CD14-positive monocyte (primary cell): ENCODE measurements at regions not wholly inside any gene's neighbourhood (a gene's known extent, or its start where the extent isn't known, plus 50 kb on each side); places are given as distances from the start of the nearest gene placed in this dataset.

ENCODE experiments used
- DNase-seq, 3 donors: peaks; one replicate each; pipeline ENCODE4 v3.0.0-alpha.2; 2011 to 2022
- H2AFZ ChIP-seq: 2 replicates; pipeline ENCODE4 v1.6.0; 2012; ENCODE audit warnings: mild to moderate bottlenecking, low read depth, low read length, inconsistent platforms; ENCODE audit not compliant: insufficient read depth, poor library complexity, severe bottlenecking
- H3K27ac ChIP-seq, 2 donors: 1 replicate in 1 of 2; 2 replicates in 1 of 2; pipeline ENCODE4 v1.5.1; 2012 to 2013; ENCODE audit warnings: low read length in 2 of 2, control low read depth in 1 of 2, inconsistent platforms in 1 of 2, low read depth in 1 of 2, mild to moderate bottlenecking in 1 of 2
- H3K27me3 ChIP-seq, 2 donors: one replicate each; pipeline versions ENCODE4 v1.6.0 to v1.6.1; 2011 to 2013; ENCODE audit warnings: low read length in 2 of 2; ENCODE audit not compliant: control insufficient read depth in 2 of 2, insufficient read depth in 2 of 2
- H3K36me3 ChIP-seq, 2 donors: replicated peaks in 1 of 2; 1 replicate in 1 of 2; 2 replicates in 1 of 2; pipeline versions ENCODE4 v1.5.1 to v1.6.1; 2012 to 2013; ENCODE audit warnings: low read length in 2 of 2, control low read depth in 1 of 2, inconsistent platforms in 1 of 2, mild to moderate bottlenecking in 1 of 2; ENCODE audit not compliant: insufficient read depth in 2 of 2, control insufficient read depth in 1 of 2
- H3K4me1 ChIP-seq, 2 donors: 1 replicate in 1 of 2; 2 replicates in 1 of 2; pipeline versions ENCODE4 v1.5.1 to v1.6.1; 2012 to 2013; ENCODE audit warnings: low read length in 2 of 2, control low read depth in 1 of 2, inconsistent platforms in 1 of 2, mild to moderate bottlenecking in 1 of 2, moderate library complexity in 1 of 2; ENCODE audit not compliant: insufficient read depth in 2 of 2, control insufficient read depth in 1 of 2
- H3K4me2 ChIP-seq: replicated peaks from 2 replicates; pipeline ENCODE3; 2012; ENCODE audit warnings: low read length, moderate library complexity, mild to moderate bottlenecking; ENCODE audit not compliant: poor library complexity, severe bottlenecking; ENCODE audit errors: extremely low read depth
- H3K4me3 ChIP-seq, 3 experiments: fragments of 200-600 bp in 1 of 3; sonication (generic) in 1 of 3; replicated peaks in 1 of 3; 1 replicate in 2 of 3; 2 replicates in 1 of 3; pipeline ENCODE4 v1.5.1; 2011 to 2013; ENCODE audit warnings: low read length in 3 of 3, mild to moderate bottlenecking in 3 of 3, control low read depth in 2 of 3, low read depth in 2 of 3, inconsistent platforms in 1 of 3, moderate library complexity in 1 of 3
- H3K79me2 ChIP-seq: 2 replicates; pipeline ENCODE4 v1.6.0; 2012; ENCODE audit warnings: mild to moderate bottlenecking, control low read depth, inconsistent platforms, low read length, moderate library complexity; ENCODE audit not compliant: insufficient read depth
- H3K9ac ChIP-seq: 2 replicates; pipeline ENCODE4 v1.6.0; 2017; ENCODE audit warnings: low read length, mild to moderate bottlenecking; ENCODE audit not compliant: insufficient read depth, poor library complexity, severe bottlenecking
- H3K9me3 ChIP-seq, 2 donors: replicated peaks in 1 of 2; 1 replicate in 1 of 2; 2 replicates in 1 of 2; pipeline versions ENCODE4 v1.5.1 to v1.6.1; 2012 to 2013; ENCODE audit warnings: low read length in 2 of 2, control low read depth in 1 of 2; ENCODE audit not compliant: control insufficient read depth in 1 of 2, insufficient read depth in 1 of 2
- H4K20me1 ChIP-seq: 2 replicates; pipeline ENCODE4 v1.6.0; 2012; ENCODE audit warnings: mild to moderate bottlenecking, low read length, control low read depth, moderate library complexity; ENCODE audit not compliant: insufficient read depth
- H3K27ac Mint-ChIP-seq, 7 donors: one replicate each; pipeline ENCODE4 v1.8.0; 2020; ENCODE audit warnings: mild to moderate bottlenecking in 7 of 7, mixed read lengths in 7 of 7, moderate library complexity in 6 of 7, inconsistent platforms in 2 of 7
- H3K27me3 Mint-ChIP-seq, 3 donors: one replicate each; pipeline ENCODE4 v1.8.0; 2021 to 2022; ENCODE audit warnings: low read depth in 3 of 3, mild to moderate bottlenecking in 3 of 3, mixed read lengths in 3 of 3, moderate library complexity in 3 of 3, inconsistent platforms in 1 of 3
- H3K36me3 Mint-ChIP-seq, 2 donors: one replicate each; pipeline ENCODE4 v1.8.0; 2020; ENCODE audit warnings: mixed read lengths in 2 of 2, inconsistent platforms in 1 of 2, mild to moderate bottlenecking in 1 of 2
- H3K4me1 Mint-ChIP-seq: one replicate; pipeline ENCODE4 v1.8.0; 2020; ENCODE audit warnings: mild to moderate bottlenecking, mixed read lengths
- H3K4me3 Mint-ChIP-seq, 2 donors: one replicate each; pipeline ENCODE4 v1.8.0; 2020; ENCODE audit warnings: mild to moderate bottlenecking in 2 of 2, mixed read lengths in 2 of 2, moderate library complexity in 1 of 2
- H3K9me3 Mint-ChIP-seq, 7 donors: one replicate each; pipeline ENCODE4 v1.8.0; 2020 to 2022; ENCODE audit warnings: mixed read lengths in 7 of 7, mild to moderate bottlenecking in 6 of 7, moderate library complexity in 6 of 7, inconsistent platforms in 2 of 7
- WGBS: methylation state at CpG from one replicate; pipeline ENCODE4 v1.1.5; 2013; ENCODE audit warnings: missing lambda C conversion rate; ENCODE audit not compliant: insufficient coverage; 5-methylcytosine and 5-hydroxymethylcytosine counted together
- intact Hi-C, 2 donors: fragments of 100-400 bp; cut with micrococcal nuclease; formaldehyde crosslinking; loops; one replicate each; pipeline versions ENCODE4 v1.15.0 to v1.15.1; 2023
- TF ChIP-seq, protein P1 (sequence below): fragments of 200-600 bp; IDR thresholded peaks from one replicate; pipeline ENCODE4 v1.8.0; 2022; ENCODE audit warnings: antibody characterized with exemption, mild to moderate bottlenecking

DNA sequence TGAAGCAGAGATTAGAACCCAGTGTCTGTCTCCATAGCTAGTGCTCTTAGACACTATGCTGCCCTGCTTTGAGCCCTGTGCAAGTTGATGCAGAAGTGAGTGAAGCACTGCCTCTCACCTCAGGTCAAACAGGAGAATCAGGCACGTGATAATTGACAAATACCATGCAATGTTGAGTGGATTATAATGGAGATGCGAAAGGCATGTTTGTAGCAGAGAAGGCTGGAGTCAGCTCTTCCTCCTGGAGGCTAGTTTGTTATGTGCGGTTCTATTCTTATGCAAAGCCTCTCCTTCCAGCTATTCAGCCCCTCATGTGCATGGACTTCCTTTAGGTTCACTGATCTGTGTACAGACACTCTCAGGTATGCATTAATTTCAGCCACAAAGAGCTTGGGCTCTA, 108.5 kb downstream of the MANEA start:
- Histone ChIP-seq H3K9me3 (no peaks in the 10 kb centered on the region), H3K4me3 (no peak overlapping the region), H2AFZ (no peak overlapping the region), H3K4me1 (no peaks in the 10 kb centered on the region), H3K36me3 (no peaks in the 10 kb centered on the region), H3K27ac (no peak overlapping the region), H3K27me3 (no peaks in the 10 kb centered on the region), H4K20me1 (no peaks in the 10 kb centered on the region), H3K4me2 (no peak overlapping the region), H3K9ac (no peak overlapping the region), H3K79me2 (no peaks in the 10 kb centered on the region)
- no peak overlapping the region for H3K27ac Mint-ChIP-seq
- no peak overlapping the region for H3K4me3 Mint-ChIP-seq
- H3K27me3 Mint-ChIP-seq = no peaks in the 10 kb centered on the region
- no CpG with 5 or more reads among the region's 3 CpGs for WGBS
- H3K4me1 Mint-ChIP-seq = no peaks in the 10 kb centered on the region
- H3K9me3 Mint-ChIP-seq = peaks cover 0 to 1% (median 0%) of the 10 kb centered on the region in 7 donors
- H3K36me3 Mint-ChIP-seq = no peaks in the 10 kb centered on the region
- TF ChIP-seq, protein P1, sequence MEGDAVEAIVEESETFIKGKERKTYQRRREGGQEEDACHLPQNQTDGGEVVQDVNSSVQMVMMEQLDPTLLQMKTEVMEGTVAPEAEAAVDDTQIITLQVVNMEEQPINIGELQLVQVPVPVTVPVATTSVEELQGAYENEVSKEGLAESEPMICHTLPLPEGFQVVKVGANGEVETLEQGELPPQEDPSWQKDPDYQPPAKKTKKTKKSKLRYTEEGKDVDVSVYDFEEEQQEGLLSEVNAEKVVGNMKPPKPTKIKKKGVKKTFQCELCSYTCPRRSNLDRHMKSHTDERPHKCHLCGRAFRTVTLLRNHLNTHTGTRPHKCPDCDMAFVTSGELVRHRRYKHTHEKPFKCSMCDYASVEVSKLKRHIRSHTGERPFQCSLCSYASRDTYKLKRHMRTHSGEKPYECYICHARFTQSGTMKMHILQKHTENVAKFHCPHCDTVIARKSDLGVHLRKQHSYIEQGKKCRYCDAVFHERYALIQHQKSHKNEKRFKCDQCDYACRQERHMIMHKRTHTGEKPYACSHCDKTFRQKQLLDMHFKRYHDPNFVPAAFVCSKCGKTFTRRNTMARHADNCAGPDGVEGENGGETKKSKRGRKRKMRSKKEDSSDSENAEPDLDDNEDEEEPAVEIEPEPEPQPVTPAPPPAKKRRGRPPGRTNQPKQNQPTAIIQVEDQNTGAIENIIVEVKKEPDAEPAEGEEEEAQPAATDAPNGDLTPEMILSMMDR = no peak
- DNase-seq = no peak
- intact Hi-C loops = no loop called here

GRCh38 chr6:95686272-95686671, 108.9 kb downstream of the MANEA start:
- Histone ChIP-seq H3K4me2 (no peak overlapping the region), H3K4me1 (no peaks in the 10 kb centered on the region), H3K9ac (no peak overlapping the region), H3K27me3 (no peaks in the 10 kb centered on the region), H3K79me2 (no peaks in the 10 kb centered on the region), H3K4me3 (no peak overlapping the region), H4K20me1 (no peaks in the 10 kb centered on the region), H3K36me3 (no peaks in the 10 kb centered on the region), H3K9me3 (no peaks in the 10 kb centered on the region), H3K27ac (no peak overlapping the region), H2AFZ (no peak overlapping the region)
- Mint-ChIP-seq H3K27ac (no peak overlapping the region), H3K36me3 (no peaks in the 10 kb centered on the region), H3K4me3 (no peak overlapping the region), H3K27me3 (no peaks in the 10 kb centered on the region), H3K9me3 (peaks cover 0 to 2% (median 0%) of the 10 kb centered on the region in 7 donors), H3K4me1 (no peaks in the 10 kb centered on the region)
- TF ChIP-seq, protein P1 = no peak
- WGBS = no CpG with 5 or more reads among the region's 3 CpGs
- intact Hi-C loops = no loop called here
- no peak for DNase-seq
